Activated T-cell treated with anti-CD3 and anti-CD28 coated beads, Interleukin-2, amount 50 U/mL, for 4 hours (primary cell): ENCODE measurements at regions not wholly inside any gene's neighbourhood (a gene's known extent, or its start where the extent isn't known, plus 50 kb on each side); places are given as distances from the start of the nearest gene placed in this dataset.
"Not testable (repeated sequence)": the region's sequence is repeated elsewhere in the genome, so short reads cannot be mapped to it uniquely, and the experiment has no call there.

Source experiments
- ATAC-seq, 2 donors: fragments of 200-7000 bp; cut with Tn5 transposase; one replicate each; pipeline ENCODE4 v1.10.0; 2021
- DNase-seq: peaks from one replicate; pipeline ENCODE4 v3.0.0-alpha.2; 2020
- H3K27me3 Mint-ChIP-seq: one replicate; pipeline ENCODE4 v1.8.0; 2021; ENCODE audit warnings: low read depth, mixed read lengths
- H3K36me3 Mint-ChIP-seq: one replicate; pipeline ENCODE4 v1.8.0; 2022; ENCODE audit warnings: mixed read lengths; ENCODE audit not compliant: insufficient read depth
- H3K4me1 Mint-ChIP-seq: one replicate; pipeline ENCODE4 v1.8.0; 2021; ENCODE audit warnings: low read depth, mixed read lengths
- H3K4me3 Mint-ChIP-seq: one replicate; pipeline ENCODE4 v1.8.0; 2021; ENCODE audit warnings: mild to moderate bottlenecking, moderate library complexity, mixed read lengths
- H3K9me3 Mint-ChIP-seq: one replicate; pipeline ENCODE4 v1.8.0; 2021; ENCODE audit warnings: mixed read lengths

DNA sequence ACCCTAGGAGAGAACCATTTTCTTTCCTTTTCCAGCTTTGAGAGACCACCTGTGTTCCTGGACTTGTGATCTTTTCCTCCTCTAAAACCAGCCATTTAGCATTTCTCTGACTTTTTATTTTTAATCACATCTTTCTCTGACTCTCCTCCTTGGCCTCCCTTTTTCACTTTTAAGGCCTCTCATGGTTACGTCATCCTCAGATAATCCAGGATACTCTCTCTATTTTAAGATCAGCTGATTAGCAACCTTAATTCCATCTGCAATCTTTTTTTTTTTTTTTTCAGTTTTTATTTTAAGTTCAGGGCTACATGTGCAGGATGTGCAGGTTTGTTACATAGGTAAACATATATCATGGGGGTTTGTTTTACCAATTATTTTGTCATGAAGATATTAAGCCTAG lies 54.0 kb downstream of the RFPL4B start:
- Mint-ChIP-seq H3K36me3 (no peaks in the 10 kb centered on the region), H3K4me1 (no peaks in the 10 kb centered on the region), H3K9me3 (no peaks in the 10 kb centered on the region), H3K27me3 (no peaks in the 10 kb centered on the region), H3K4me3 (no peak overlapping the region)
- no peak for ATAC-seq
- DNase-seq = no peak

DNA sequence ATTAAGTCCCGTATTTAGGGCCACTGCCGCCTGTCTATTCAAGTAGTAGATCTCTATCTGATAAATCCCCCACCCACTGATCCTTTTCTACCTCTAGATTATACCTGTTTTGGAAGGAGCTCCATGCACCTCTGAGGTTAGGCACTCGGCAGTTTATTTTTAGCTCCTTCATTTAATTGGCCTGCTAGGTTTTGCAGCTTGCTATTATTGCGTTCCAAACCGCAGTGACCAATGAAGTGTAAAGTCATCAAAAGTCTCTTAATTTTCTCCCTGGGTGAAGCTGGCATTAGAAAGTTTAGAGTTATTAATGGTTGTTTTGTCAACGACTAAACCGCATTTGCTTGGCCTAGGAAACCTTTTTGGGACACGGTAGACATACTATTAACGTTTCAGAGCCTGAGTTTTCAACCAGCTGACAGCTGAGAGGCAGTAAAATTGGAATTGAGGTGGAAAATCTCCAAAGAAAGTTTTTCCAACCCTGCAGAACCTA lies 60.0 kb downstream of the RFPL4B start:
- DNase-seq (no peak), ATAC-seq (no peak)
- no peaks in the 10 kb centered on the region for H3K36me3 Mint-ChIP-seq
- H3K9me3 Mint-ChIP-seq = no peaks in the 10 kb centered on the region
- peaks cover 3% of the 10 kb centered on the region for H3K27me3 Mint-ChIP-seq
- H3K4me3 Mint-ChIP-seq = no peak overlapping the region
- H3K4me1 Mint-ChIP-seq = no peaks in the 10 kb centered on the region

DNA sequence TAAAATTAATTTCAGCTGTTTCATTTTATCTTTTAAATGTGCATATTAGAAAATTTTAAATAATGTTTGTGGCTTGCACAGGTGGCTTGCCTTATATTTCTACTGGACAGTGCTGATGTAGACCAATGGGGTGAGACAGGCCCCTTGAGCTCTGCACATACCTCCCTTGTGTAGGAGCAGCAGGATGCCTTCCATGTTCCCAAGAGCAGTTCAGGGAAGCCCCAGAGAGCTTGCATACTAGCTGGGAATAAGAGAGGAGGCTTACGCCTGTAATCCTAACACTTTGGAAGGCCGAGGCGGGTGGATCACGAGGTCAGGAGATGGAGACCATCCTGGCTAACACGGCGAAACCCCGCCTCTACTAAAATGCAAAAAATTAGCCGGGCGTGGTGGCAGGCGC lies 61.4 kb downstream of the RFPL4B start:
- ATAC-seq (no peak), DNase-seq (no peak)
- H3K9me3 Mint-ChIP-seq = no peaks in the 10 kb centered on the region
- H3K4me3 Mint-ChIP-seq = no peak overlapping the region
- no peaks in the 10 kb centered on the region for H3K4me1 Mint-ChIP-seq
- H3K36me3 Mint-ChIP-seq = no peaks in the 10 kb centered on the region
- peaks cover 3% of the 10 kb centered on the region for H3K27me3 Mint-ChIP-seq

DNA sequence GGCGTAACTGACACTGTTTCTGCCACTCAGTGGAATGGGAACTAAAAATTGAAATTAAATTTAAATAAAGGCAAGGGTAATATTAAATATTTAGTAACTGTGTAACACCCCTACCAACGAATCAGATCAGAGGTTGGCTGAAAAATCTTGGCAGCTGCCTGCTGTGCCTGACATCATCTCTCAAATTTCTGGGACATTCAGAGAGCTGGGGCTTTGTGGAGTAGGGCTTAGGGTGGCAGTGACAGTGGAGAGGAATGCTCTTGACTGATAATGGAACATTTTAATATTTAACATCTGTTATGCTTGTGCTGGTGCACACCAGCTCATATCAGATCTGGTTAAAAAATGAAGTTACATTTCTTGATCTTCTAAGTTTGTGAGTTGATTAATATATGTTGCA lies 62.2 kb downstream of the RFPL4B start:
- no peak overlapping the region for H3K4me3 Mint-ChIP-seq
- ATAC-seq (no peak), DNase-seq (no peak)
- H3K27me3 Mint-ChIP-seq = peaks cover 3% of the 10 kb centered on the region
- H3K36me3 Mint-ChIP-seq = no peaks in the 10 kb centered on the region
- no peaks in the 10 kb centered on the region for H3K4me1 Mint-ChIP-seq
- no peaks in the 10 kb centered on the region for H3K9me3 Mint-ChIP-seq

DNA sequence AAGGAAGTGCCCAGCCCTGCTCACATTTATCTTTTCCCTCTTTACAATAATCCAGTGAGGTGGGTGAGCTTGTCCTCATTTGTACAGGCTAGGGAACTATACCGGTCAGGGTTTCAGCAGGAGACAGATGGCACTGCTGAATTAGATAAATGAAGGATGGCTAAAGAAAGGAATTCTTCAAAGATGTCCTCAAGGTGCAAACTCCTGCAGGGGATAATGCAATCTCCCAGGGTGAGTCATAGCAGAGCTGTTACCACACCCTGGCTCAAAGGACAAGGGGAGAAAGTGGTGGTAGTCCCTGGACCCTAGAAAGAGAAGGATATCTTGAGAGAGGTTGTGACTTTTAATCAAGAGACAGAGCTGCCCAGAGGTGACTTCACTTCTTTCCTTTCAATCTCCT lies 66.7 kb downstream of the RFPL4B start:
- DNase-seq = no peak
- no peaks in the 10 kb centered on the region for H3K4me1 Mint-ChIP-seq
- no peak overlapping the region for H3K4me3 Mint-ChIP-seq
- H3K9me3 Mint-ChIP-seq = peaks cover 5% of the 10 kb centered on the region
- no peak for ATAC-seq
- H3K36me3 Mint-ChIP-seq = no peaks in the 10 kb centered on the region
- no peaks in the 10 kb centered on the region for H3K27me3 Mint-ChIP-seq

DNA sequence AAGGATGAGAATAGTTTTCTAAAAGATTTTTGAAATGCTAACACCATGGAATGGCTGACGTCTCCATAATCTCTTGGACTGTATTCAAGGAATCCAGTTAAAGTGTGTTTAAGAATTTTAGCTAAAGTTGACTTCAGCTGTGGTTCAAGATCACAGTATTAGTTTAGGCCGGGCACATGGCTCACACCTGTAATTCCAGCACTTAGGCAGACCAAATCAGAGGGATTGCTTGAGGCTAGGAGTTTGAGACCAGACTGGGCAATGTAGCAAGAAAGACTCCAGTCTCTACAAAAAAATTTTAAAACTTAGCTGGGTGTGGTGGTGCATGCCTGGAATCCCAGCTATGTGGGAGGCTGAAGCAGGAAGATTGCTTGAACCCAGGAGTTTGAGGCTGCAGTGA lies 68.2 kb downstream of the RFPL4B start:
- no peak for ATAC-seq
- Mint-ChIP-seq H3K4me1 (no peaks in the 10 kb centered on the region), H3K4me3 (no peak overlapping the region), H3K36me3 (no peaks in the 10 kb centered on the region), H3K27me3 (peaks cover under 1% of the 10 kb centered on the region), H3K9me3 (peaks cover 5% of the 10 kb centered on the region)
- DNase-seq = no peak

DNA sequence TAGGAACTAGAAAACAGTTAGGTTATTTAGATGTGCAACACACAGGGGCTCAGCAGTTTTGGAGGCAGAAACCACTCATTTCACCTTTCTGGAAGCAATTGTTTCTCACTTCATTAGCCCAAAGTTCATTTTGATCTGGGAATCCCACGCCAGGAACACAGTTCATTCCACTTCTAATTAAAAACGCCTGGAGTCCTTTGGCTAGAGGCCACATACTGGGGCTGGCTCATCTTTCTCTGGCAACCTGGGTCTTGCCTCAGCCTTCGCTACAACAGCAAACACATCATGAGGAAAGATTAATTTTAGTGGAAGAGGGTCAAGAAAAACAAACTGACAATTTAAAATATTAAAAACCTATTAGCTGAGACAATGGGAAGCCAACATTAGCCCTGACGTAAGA lies 69.7 kb downstream of the RFPL4B start:
- H3K36me3 Mint-ChIP-seq = no peaks in the 10 kb centered on the region
- no peak for ATAC-seq
- DNase-seq = no peak
- H3K4me3 Mint-ChIP-seq = no peak overlapping the region
- H3K27me3 Mint-ChIP-seq = peaks cover 10% of the 10 kb centered on the region
- H3K9me3 Mint-ChIP-seq = peaks cover 5% of the 10 kb centered on the region
- no peaks in the 10 kb centered on the region for H3K4me1 Mint-ChIP-seq

DNA sequence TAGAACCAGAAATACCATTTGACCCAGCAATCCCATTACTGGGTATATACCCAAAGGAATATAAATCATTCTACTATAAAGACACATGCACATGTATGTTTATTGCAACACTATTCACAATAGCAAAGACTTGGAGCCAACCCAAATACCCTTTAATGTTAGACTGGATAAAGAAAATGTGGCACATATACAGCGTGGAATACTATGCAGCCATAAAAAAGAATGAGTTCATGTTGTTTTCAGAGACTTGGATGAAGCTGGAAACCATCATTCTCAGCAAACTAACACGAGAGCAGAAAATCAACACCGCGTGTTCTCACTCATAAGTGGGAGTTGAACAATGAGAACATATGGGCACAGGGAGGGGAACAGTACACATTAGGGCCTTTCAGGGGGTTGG lies 79.9 kb downstream of the RFPL4B start:
- not testable (repeated sequence) for H3K36me3 Mint-ChIP-seq, H3K4me1 Mint-ChIP-seq, H3K27me3 Mint-ChIP-seq, DNase-seq, H3K4me3 Mint-ChIP-seq, H3K9me3 Mint-ChIP-seq, ATAC-seq

DNA sequence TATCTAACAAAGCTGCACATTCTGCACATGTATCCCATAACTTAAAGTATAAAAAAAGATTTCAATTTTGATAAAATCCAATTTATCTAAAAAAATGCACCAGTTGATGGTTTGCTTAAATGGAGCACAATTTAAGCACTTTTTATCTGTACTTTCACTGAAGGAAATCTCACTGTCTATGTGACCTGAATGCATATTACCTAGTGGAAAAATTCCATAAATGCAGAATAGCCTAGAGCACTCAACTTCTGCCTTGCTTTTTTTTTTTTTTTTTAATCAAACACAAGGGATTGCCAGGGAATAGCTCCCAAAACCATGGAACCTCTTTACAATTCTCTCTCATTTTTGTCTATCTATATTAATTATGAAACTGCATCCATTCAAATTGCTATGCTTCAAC lies 80.4 kb downstream of the RFPL4B start:
- peaks cover 3% of the 10 kb centered on the region for H3K27me3 Mint-ChIP-seq
- no peaks in the 10 kb centered on the region for H3K4me1 Mint-ChIP-seq
- H3K4me3 Mint-ChIP-seq = no peak overlapping the region
- DNase-seq (no peak), ATAC-seq (no peak)
- H3K9me3 Mint-ChIP-seq = peaks cover 9% of the 10 kb centered on the region
- H3K36me3 Mint-ChIP-seq = no peaks in the 10 kb centered on the region

DNA sequence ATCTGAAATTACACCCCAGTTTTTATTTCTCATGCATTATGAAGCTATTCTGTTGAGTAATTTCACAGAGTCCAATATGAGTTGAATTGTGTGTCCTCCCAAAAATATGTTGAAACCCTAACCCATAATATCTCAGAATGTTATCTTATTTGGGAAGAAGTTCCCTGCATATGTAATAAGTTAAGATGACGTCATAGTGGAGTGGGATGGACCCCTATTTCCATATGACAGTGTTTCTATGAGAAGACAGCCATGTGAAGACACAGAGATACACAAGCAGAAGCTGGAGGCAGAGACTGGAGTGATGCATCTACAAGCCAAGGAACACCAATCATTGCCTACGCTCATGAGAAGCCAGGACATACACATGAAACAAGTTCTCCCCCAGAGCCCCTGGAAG lies 81.3 kb downstream of the RFPL4B start:
- Mint-ChIP-seq H3K4me3 (no peak overlapping the region), H3K9me3 (peaks cover 9% of the 10 kb centered on the region), H3K27me3 (no peaks in the 10 kb centered on the region), H3K4me1 (no peaks in the 10 kb centered on the region), H3K36me3 (no peaks in the 10 kb centered on the region)
- no peak for ATAC-seq
- no peak for DNase-seq

DNA sequence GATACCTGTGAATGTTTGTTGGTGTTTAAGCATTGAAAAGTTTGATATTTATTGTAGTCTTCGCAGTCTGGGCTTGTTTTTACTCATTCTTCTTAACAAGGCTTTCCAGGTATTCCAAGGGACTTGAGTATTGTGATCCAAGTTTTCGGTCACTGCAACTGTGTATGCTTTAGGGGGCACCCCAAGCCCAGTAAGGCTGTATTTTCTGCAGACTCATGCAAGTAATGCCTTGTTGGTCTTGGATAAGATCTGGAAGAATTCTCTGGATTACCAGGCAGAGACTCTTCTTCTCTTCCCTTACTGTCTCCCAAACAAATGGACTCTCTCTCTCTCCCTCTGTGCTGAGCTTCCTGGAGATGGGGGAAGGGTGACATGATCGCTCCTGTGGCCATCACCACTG lies 82.1 kb downstream of the RFPL4B start:
- Mint-ChIP-seq H3K4me1 (no peaks in the 10 kb centered on the region), H3K9me3 (peaks cover 9% of the 10 kb centered on the region), H3K4me3 (no peak overlapping the region), H3K27me3 (no peaks in the 10 kb centered on the region), H3K36me3 (no peaks in the 10 kb centered on the region)
- DNase-seq (no peak), ATAC-seq (no peak)

DNA sequence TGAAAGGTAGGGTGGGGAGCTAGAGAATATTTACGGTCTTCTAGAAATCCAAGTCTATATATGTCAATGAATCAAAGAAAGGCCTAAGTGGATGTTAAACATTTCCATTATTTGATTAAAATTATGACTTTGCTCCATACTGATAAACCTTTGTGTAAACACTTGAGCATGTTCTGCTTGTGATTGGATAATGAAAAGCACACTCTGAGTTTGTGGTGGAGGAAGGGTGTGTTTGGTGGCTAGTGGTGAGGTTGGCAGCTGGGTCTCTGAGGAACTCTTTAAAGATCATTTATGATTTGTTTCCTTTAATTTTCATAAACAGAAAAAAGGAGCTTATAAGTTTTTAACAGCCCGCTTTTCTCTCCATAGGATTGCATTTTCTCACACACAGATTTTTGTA lies 84.7 kb downstream of the RFPL4B start:
- no peak for ATAC-seq
- Mint-ChIP-seq H3K4me3 (no peak overlapping the region), H3K36me3 (no peaks in the 10 kb centered on the region), H3K9me3 (no peaks in the 10 kb centered on the region), H3K4me1 (no peaks in the 10 kb centered on the region), H3K27me3 (no peaks in the 10 kb centered on the region)
- DNase-seq = no peak

DNA sequence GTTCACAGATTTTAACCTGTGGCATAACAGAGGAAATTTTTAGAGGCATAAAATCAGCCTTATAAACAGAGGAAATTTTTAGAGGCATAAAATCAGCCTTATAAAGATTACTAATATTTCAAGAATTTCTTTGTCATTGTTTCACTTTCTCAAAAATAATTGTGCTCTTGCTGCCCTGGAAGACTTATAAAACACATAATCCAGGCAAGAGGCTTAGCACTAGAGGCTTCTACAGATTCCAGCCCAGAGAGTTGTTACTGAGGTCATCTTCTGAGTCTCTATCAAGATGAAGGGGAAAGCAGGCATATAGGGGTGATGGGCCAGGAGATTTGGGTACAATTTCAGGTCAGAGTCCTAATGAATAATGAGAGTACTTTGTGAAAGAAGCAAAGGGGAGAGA lies 85.7 kb downstream of the RFPL4B start:
- Mint-ChIP-seq H3K9me3 (no peaks in the 10 kb centered on the region), H3K4me1 (no peaks in the 10 kb centered on the region), H3K27me3 (no peaks in the 10 kb centered on the region), H3K36me3 (no peaks in the 10 kb centered on the region), H3K4me3 (no peak overlapping the region)
- ATAC-seq (no peak), DNase-seq (no peak)

DNA sequence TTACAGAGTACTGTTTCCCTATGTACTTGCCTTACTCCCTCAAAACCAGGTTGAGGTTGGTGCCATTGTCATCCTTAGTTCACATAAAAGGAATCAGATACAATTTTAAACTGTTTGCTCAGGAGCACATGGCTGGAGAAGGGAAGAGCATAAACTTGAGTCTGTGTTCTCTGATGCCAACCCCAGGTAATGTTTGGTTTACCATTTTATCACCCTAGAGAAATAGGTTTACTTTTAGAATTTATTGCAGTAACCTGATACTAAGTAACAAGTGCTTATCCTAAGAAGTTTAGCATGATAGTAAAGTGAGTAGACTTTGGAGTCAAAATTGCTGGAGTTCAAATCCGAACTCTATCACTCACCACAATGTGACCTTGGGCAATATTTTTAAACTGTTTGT lies 86.3 kb downstream of the RFPL4B start:
- Mint-ChIP-seq H3K27me3 (no peaks in the 10 kb centered on the region), H3K9me3 (no peaks in the 10 kb centered on the region), H3K4me3 (no peak overlapping the region), H3K4me1 (no peaks in the 10 kb centered on the region), H3K36me3 (no peaks in the 10 kb centered on the region)
- DNase-seq (no peak), ATAC-seq (no peak)

DNA sequence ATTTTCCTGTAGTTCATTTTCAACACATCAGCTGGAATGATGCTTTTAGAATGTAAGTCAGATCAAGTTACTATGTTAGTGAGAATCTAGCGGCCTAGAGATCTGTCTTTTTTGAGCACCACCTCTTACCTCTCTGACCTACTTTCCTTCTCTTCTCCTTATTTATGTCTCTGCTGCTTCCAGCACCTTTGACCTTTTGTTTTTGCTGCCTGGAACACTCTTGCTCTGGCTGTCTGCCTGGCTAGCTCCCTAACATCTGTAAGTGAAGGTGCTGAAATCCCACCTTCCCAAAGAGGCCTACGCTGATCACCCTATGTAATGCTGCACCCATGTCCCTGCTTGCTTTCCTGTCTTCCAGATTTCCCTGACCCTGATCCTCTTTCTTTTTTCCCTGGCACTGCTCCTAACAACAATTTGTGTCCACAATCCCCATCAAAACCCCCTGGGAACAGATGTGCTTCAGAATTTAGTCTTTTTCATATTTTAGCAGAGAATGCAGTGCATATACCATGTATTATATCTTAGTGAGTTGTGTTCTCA lies 87.8 kb downstream of the RFPL4B start:
- no peak for ATAC-seq

DNA sequence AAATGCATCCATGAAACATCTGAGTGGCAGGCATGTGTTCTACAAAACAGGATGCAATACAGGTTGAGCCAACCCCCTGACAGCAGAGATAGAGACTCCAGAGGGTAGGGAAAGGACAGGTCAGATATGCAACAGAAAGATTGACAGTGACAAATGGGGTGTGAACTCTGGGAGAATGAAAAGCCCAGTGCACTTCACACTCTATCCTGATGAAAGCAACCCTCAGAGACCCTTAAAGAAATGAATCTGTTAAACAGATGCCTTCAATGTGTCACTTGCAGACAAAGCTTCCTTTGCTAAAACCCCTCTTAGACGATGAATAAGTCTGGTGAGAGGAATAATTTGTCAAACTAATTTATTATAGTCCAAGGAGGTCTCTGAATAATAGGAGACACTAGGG lies 89.9 kb downstream of the RFPL4B start:
- Mint-ChIP-seq H3K27me3 (no peaks in the 10 kb centered on the region), H3K9me3 (no peaks in the 10 kb centered on the region), H3K4me1 (no peaks in the 10 kb centered on the region), H3K4me3 (no peak overlapping the region), H3K36me3 (no peaks in the 10 kb centered on the region)
- DNase-seq (no peak), ATAC-seq (no peak)

More for the DNA sequence above, 87.8 kb downstream of the RFPL4B start:
- Mint-ChIP-seq H3K4me3 (no peak overlapping the region), H3K4me1 (no peaks in the 10 kb centered on the region), H3K27me3 (no peaks in the 10 kb centered on the region), H3K9me3 (no peaks in the 10 kb centered on the region), H3K36me3 (no peaks in the 10 kb centered on the region)
- DNase-seq = no peak
